Activated gamma-delta T cell treated with anti-CD3 and anti-CD28 coated beads, Interleukin-2, amount 50 U/mL, for 16 hours (primary cell): ENCODE measurements at regions not wholly inside any gene's neighbourhood (a gene's known extent, or its start where the extent isn't known, plus 50 kb on each side); places are given as distances from the start of the nearest gene placed in this dataset.

ENCODE experiments used
- DNase-seq: peaks from one replicate; pipeline ENCODE4 v3.0.0-alpha.2; 2020; ENCODE audit warnings: low read depth

DNA sequence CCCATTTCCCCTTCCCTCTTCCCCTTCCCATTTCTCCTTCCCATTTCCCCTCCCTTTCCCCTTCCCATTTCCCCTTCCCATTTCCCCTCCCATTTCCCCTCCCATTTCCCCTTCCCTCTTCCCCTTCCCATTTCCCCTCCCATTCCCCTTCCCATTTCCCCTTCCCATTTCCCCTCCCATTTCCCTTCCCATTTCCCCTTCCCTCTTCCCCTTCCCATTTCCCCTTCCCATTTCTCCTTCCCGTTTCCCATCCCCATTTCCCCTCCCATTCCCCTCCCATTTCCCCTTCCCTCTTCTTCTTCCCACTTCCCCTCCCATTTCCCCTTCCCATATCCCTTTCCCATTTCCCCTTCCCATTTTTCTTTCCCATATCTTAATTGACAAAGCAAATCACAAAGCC lies 109.0 kb downstream of the OLFM1 start:
- no peak for DNase-seq

- no peak for DNase-seq
Measured at GRCh38 chr9:135198144-135198543, 110.7 kb downstream of the OLFM1 start.

DNA sequence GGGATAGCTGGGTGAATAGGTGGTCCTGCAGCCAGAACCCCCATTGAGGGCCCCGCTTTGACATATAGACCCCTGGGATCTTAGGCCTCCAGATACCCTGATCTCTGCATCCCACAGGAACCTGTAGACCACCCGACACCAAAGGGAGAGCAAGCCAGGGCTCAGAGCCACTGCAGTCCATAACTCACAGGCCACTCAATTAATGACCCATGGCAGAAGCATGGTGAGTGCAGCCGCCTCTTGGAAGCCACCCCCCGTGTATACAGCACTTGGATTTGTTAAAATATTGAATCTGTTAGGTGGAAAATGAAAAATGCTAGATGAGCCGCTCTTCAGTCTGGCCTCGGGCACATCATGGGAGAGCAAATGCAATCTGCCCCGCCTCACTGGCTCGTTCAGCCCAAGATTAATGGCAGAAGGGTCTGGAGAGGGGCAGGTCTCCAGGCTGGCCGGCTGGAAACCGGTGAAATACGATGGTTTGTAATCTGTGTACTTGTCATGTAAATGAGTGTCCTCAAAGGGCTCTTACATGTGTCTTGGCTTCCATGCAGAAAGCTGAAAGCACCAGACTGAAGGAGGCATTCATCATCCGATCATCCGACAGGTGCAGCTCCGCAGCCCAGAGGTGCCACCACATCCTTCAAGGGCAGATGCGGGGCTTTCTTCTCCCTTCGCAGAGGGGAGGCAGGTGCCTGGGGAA lies 111.3 kb downstream of the OLFM1 start:
- DNase-seq: no peak

- DNase-seq: no peak
Measured at GRCh38 chr9:135199489-135199888, 112.0 kb downstream of the OLFM1 start.

- DNase-seq: no peak
Measured at GRCh38 chr9:135201711-135202110, 114.2 kb downstream of the OLFM1 start.

DNA sequence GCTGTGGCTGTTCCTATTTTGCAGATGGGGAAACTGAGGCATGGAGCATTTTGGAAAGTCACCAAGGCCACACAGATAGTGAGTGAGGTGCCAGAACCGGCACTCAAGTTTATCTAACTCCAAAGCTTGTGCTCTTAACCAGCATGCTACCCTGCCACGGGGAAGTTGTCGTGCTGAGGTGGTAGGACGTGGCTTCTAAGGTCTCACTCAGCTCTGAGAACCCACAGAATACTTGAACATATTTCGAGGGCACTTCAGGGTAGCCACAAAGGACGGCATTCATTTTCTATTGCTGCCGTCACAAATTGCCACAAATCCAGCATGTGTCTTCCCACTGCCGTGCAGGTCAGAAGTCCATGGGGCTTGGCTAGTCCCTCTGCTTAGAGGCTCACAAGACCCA lies 116.7 kb downstream of the OLFM1 start:
- no peak for DNase-seq

- no peak for DNase-seq
Measured at GRCh38 chr9:135209136-135209535, 121.7 kb downstream of the OLFM1 start.

GRCh38 chr9:135209852-135210251 lies 122.4 kb downstream of the OLFM1 start:
- no peak for DNase-seq

- no peak for DNase-seq
Measured at GRCh38 chr9:135210676-135211523, 123.4 kb downstream of the OLFM1 start.

- DNase-seq: no peak
Measured at GRCh38 chr9:135211524-135211890, 124.0 kb downstream of the OLFM1 start.

DNA sequence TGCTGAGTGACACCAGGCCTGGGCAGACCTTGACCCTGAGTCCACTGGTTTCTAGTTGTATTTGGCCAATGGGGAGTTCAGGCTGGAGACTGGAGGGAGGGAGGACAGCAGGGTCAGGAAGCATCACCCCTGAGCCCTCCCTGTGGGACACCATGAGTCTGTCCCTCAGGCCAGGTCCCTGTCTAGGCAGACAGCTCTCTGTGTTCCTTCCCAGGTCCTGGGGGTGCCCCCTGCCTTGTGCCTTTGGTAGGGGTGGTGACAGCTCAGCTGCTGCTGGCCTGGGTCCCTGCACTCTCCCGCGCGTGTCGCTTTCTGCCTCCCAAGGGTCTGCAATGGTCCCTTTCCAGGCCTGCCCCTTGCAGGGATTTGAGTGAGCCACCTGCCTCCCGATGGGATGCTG lies 125.5 kb downstream of the OLFM1 start:
- DNase-seq: no peak

DNA sequence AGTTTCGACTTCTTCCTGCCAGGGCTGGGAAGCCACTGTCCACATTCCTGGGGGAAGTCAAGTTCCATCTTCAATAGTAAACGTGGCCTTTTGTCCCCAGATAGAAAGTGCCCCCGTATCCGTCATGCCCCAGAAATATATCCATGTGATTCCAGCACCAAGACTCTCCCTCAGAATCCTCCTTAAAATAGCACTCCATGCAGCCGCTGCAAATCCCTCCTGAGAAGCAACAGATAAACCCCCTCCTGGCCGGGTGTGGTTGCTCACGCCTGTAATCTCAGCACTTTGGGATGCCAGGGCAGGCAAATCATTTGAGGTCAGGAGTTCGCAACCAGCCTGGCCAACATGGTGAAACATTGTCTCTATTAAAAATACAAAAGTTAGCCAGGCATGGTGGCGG lies 126.1 kb downstream of the OLFM1 start:
- DNase-seq: no peak

GRCh38 chr9:135214054-135214640 lies 126.7 kb downstream of the OLFM1 start:
- DNase-seq: no peak

DNA sequence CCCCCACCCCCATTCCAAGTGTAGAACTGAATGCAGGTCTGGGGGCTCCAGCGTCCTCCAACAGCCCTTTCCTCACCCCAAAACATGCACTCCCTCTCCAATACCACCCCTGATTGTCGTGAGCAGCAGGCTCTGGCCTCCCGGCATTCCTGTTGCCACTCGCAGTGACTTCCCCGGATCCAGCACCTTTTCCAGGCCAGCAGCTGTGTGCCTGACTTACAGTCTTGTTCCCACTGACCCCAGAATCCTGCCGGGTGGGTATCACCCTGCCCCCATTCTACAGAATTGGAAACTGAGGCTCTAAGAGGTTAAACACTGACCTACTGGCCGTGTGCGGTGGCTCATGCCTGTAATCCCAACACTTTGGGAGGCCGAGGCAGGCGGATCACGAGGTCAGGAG lies 127.2 kb downstream of the OLFM1 start:
- no peak for DNase-seq

DNA sequence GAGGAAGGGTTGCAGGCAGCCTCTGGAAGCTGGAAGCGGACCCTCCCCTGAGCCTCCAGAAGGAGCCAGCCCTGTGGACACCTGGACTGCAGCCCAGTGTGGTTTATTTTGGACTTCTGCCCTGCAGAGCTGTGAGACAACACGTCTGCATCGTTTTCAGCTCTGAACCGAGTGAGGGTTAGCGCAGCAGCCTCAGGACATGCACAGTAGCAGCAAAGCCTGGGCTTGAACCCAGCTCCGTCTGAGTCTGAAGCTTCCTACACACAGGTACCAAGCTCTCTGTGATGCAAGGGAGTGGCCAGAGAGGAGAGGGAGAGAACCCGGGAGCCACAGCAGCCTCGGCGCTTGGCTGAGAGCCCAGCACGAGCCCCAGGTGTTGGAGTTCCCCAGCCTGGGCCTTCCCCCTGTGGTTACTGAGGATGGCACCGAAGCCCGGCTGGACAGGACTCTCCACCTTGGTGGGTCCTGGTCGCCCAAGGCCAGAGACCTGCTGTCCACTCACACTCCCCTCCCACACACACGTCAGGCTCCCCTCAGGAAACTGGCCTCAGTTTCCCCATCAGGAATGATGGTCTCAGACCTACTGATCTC lies 128.2 kb downstream of the OLFM1 start:
- no peak for DNase-seq

GRCh38 chr9:135216236-135216635 lies 128.8 kb downstream of the OLFM1 start:
- no peak for DNase-seq

DNA sequence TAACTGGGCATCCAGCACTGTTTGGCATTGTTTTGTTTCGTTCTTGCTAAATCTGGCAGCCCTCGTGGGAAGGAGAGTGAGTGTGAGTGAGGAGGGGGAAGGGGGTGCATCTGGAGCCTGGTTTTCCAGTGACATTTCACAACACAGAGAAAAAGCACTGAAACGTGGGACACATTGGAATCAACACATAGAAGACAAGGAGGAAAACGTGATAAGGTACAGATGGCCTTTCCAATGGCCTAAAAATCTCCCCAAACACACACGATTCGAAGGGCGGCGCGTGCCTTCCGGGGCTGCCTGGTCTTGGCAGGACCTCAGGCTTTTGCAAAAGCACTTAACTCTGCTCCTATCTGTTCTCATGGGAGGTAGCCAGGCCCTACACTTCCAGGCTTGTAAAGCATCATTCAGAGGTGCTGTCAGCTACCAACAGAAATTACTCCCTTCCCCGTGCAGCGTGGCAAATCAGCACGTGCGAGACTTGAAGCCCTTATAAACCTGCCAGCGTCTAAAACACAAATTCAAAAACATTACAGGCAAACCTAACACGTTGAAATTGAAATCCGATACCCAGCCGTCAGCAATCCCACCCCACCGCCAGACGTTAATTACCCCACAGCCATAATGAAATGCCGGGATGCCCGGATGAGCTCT lies 129.4 kb downstream of the OLFM1 start:
- DNase-seq: no peak

DNA sequence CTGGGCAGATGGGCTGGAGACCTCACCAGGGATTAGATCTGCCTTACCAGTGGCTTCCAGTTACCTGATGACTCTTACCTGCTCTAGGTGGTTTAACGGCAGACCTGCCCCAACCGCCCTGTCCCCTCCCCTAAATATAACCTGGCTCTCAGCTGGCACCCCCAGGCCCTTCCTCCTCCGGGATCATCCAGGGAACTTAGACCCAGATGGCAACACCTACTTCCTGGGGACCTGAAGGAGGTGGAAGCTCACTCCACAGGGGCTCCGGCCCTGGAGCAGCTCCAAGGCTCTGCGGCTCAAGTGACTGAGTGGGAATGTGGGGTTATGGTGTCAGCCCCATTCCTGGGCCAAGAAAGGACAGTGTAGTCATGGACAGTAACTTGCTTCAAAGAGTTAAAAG lies 130.4 kb downstream of the OLFM1 start:
- DNase-seq: no peak

GRCh38 chr9:135218331-135219225 lies 131.1 kb downstream of the OLFM1 start:
- DNase-seq: no peak

- DNase-seq: no peak
Measured at GRCh38 chr9:135219676-135220600, 132.5 kb downstream of the OLFM1 start.
